Left hindlimb (tissue), 1 donor: ENCODE measurements at regions not wholly inside any gene's neighbourhood (a gene's known extent, or its start where the extent isn't known, plus 50 kb on each side); places are given as distances from the start of the nearest gene placed in this dataset.

Experiments used
- DNase-seq: peaks from one replicate; pipeline ENCODE4 v3.0.0-alpha.2; 2018

GRCh38 chr1:58978096-58978495, 194.2 kb upstream of the JUN start:
- no peak for DNase-seq

- no peak for DNase-seq
These were observed 195.2 kb upstream of the JUN start for GRCh38 chr1:58979086-58979485.

DNA sequence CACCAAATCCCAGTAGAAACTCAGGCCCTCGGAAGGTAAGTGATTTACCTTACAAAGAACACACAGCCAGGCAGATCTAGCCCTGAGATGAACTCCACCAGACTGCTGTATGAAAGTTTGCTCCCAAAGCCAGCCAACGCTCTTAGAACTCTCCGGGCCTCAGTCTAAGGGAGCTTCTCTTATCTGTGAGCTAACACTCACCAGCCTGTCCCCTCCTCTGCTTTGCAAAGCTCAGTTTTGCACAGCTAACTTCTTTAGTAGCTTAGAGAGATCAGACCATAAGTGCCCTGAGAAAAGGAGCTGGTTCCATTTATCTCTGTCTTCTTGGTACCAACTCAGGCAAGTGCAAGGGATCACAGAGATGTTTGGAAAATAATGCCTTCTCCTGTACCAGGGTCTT, 195.8 kb upstream of the JUN start:
- no peak for DNase-seq

DNA sequence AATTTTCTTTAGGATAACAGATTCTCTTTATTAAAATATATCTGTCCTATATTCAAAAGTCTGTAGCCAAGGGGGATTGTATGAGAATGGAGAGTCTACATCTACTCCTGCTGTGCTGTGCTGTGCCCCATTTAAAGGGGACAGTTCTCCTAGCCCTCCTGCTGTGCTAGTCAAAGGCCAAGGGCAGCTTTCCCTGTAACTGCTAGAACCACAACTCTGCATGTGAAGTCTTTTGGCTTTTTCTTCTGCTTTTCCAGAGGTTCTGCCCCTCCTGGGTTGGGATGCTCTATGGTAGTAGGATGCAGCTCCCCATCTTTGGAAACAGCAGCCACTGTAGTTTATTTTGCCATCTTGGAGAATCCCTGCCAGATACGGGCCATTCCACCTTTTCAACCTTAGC, 197.5 kb upstream of the JUN start:
- no peak for DNase-seq

DNA sequence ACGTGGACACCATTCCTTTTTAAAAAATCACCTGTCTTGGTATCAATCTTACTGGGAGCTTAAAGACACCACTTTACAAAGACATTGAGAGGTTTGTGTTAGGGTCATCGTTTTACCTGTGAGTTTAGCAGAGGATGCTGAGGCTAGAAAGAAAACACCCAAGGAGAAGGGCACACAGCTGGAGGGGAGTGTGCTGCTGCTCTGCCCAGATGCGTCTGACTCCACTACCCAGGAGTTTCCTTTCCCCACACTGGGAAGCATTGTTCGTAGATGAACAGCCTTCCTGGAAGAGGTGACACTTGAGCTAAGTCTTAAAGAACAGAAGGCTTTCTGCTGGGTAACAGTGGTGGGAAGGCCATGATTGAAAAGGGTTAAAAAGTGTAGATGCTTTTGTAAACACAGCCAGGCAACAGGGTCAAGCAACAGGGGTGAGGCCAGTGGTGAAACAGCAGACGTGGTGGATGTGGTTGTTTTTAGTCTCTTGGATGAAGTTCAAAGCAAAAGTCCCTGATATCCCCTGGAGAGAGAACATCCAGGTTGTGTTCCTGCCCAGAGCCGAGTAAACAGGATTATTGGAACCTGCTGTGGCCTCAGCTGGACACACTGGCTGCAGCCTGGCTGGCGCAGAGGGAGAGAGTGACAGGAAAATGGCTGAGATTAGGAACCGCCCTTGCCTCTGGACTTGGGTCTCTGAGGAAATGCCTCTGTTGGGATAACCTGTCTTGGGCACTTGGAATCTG, 198.6 kb upstream of the JUN start:
- DNase-seq = no peak

DNA sequence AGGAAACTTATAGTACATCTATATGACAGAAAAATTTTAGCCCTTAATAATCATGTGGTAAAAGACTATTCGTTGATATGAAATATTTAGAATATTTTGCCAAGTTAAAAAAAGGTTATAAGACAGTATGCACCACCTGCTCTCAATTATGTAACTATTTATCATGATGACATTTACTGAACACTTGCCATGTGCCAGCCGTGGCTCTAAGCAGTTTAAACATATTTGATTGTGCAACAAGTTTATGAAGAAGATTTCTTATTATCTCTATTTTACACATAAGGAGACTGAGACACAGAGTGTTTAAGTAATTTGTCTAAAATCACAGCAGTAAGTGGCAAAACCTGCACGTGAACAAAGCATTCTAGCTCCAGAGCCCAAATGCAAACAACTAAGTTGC, 199.3 kb upstream of the JUN start:
- no peak for DNase-seq

DNA sequence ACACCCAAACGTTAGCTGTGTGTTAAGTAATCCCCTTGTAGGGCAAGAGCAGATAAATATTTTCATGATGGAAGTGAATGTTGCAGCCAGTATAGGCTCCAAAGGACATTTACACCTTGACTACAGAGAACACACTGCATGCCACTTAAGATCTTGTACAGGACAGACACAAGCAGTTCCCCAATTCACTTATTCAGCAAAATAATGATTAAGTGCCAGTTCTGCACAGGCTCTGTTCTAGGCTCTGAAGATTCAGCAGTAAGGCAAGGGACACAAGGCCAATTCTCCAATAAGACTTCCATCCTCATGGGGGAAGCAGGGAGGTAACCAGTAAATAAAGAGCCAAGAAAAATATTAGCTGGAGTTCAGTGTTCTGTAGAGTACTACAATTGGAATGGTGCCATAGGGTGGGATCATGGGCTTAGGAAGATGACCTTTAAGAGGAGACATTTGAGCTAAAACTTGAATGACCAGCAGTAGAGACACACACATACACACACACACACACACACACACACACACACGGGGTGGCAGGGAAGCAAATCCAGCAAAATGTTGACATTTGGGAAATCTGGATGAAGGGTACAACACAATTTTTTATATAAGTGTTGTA, 199.9 kb upstream of the JUN start:
- DNase-seq = no peak

- no peak for DNase-seq
These were observed 203.3 kb upstream of the JUN start for GRCh38 chr1:58986996-58987767.

DNA sequence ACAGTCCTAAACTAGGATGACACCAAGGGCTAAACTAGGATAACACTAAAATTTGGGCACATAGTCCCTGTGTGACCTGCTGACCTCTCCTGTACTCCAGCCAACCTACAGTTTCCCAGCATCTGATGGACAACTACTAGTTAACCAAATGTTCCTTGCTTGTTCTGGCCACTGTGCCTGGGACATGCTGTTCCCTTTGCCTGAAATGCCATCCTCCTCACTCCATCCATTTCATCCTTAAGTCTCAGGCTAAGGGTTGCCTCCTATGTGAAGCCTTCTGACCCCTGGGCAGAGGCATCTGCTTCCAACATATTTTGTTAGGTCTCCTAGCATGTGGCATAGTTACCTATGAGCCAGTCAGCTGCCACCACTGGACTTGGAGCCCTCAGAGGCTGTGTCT, 204.9 kb upstream of the JUN start:
- no peak for DNase-seq

DNA sequence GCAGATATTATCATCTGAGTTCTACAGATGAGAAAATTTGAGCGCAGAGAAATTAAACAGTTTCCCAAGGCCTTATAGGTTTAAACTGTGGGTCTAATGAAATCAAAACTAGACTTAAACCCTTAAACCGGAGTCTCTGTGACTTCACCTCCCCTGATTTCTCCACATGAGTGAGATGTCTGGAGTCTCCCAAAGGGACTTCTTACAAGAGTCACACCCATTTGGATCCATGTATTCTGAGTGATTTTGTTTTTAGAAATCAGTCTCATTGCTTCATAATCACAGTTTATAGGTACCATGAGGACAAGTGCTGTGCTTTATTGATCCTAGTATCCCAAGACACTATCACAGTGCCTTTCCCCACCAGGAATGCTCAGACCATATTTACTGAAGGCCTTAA, 206.0 kb upstream of the JUN start:
- DNase-seq = no peak

GRCh38 chr1:58991305-58991704, 207.5 kb upstream of the JUN start:
- no peak for DNase-seq

- no peak for DNase-seq
These were observed 208.8 kb upstream of the JUN start for GRCh38 chr1:58992643-58993042.

DNA sequence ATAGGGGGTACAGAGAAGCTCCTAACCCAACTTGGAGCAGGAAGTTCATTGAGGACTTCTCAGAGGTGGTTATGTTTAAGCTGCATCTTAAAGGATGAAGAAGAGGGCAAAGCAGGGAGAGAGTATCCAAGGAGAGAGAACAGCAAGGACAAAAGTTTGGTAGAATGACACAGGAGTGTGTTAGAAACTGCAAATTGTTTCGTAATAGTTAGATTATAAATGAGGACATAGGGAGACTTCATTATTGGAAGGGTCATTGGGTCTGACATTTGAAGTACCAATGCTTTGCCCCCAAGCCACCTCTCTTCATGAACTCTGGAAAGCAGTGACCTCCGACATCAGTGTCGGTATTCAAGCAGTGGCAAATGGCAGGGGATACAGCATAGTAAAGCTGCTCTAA, 209.6 kb upstream of the JUN start:
- DNase-seq = no peak

DNA sequence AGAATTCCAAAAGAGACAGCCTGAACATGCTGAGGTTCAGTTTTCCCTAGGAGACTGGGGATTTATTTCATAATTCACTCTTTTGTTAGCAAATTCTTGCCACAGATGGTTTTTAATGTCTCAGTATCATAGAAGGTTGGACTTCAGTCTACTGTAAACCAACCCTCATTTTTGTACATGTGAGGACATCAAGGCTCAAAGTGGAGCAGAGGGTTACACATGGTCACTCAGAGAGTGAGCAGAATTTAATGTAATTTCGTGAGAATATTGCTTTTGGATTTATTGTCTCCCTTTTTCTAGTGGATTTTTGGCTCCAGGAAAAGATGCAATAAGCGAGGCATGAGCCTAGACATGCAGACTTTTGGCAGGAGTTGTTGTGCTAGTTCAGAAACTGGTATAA, 210.8 kb upstream of the JUN start:
- no peak for DNase-seq

DNA sequence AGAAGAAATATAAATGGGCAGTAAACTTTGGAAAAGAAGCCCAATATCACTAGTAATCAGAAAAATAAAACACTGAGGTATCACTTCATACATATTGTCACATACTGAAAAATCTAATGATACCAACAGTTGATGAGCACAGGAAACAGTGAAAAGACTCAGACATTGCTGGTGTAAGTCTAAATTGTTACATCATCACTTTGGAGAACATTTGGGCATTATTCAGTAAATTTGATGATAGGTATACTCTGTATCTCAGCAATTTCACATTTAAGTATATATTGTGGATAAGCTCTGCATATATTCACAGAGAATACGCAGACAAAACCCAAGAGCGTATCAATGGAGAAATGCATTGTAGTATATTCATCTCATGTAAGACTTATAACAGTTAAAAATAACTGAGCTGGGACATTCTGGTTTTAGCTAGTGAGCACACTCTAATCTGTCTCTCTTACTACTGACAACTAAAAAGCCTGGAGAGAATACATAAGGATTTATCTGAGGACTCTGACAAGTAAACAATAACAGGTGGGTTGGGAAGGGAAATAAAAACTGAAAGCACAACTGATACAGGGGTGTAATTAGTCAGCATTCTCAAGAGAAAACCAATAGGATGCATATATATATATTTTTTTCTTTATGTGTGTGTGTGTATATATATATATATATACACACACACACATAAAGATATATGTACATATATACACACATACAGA, 212.7 kb upstream of the JUN start:
- DNase-seq = no peak

DNA sequence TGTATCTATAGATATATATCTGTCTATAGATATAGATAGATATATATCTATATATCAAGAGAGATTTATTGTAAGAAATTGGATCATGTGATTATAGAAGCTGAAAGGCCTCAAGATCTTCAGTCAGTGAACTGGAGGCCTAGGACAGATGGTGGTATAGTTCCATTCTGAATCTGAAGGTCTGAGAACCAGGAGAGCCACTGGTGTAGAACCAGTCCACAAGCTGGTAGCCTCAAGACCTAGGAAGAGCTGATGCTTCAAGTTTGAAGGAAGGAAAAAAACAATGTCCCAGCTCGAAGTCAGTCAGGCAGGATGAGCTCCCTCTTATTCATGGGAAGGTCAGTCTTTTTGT, 213.2 kb upstream of the JUN start:
- no peak for DNase-seq

GRCh38 chr1:58997637-58998036, 213.8 kb upstream of the JUN start:
- no peak for DNase-seq

DNA sequence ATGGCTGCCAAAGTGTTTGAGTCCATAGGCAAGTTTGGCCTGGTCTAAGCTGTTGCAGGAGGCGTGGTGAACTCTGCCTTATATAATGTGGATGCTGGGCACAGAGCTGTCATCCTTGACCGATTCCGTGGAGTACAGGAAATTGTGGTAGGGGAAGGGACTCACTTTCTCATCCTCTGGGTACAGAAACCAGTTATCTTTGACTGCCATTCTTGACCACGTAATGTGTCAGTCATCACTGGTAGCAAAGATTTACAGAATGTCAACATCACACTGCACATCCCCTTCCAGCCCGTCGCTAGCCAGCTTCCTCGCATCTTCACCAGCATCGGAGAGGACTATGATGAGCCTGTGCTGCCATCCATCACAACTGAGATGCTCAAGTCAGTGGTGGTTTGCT, 215.8 kb upstream of the JUN start:
- no peak for DNase-seq

- DNase-seq = no peak
These were observed 220.9 kb upstream of the JUN start for GRCh38 chr1:59004755-59005154.

- no peak for DNase-seq
These were observed 221.8 kb upstream of the JUN start for GRCh38 chr1:59005491-59006288.

- DNase-seq = no peak
These were observed 222.4 kb upstream of the JUN start for GRCh38 chr1:59006289-59006658.

- DNase-seq = no peak
These were observed 223.1 kb upstream of the JUN start for GRCh38 chr1:59006932-59007331.

- no peak for DNase-seq
These were observed 223.6 kb upstream of the JUN start for GRCh38 chr1:59007429-59007819.
